Keratinocyte (primary cell): ENCODE measurements at regions not wholly inside any gene's neighbourhood (a gene's known extent, or its start where the extent isn't known, plus 50 kb on each side); places are given as distances from the start of the nearest gene placed in this dataset.

ENCODE experiments used
- DNase-seq: peaks from one replicate; pipeline ENCODE4 v3.0.0-alpha.2; 2011; ENCODE audit warnings: low read depth, missing footprints, low spot score
- FAIRE-seq: peaks from 2 replicates; lab custom pipeline; 2011; peaks lifted over from hg19 to GRCh38; lab: Jason Lieb, UNC
- H2AFZ ChIP-seq: 2 replicates; pipeline ENCODE4 v1.6.0; 2012; ENCODE audit warnings: low read length, control low read depth, inconsistent platforms; ENCODE audit not compliant: control insufficient read depth
- H3K27ac ChIP-seq: 2 replicates; pipeline ENCODE4 v1.5.1; 2011; ENCODE audit warnings: low read length; ENCODE audit not compliant: control insufficient read depth, insufficient read depth
- H3K27me3 ChIP-seq: 3 replicates; pipeline ENCODE4 v1.6.0; 2011; ENCODE audit warnings: low read length; ENCODE audit not compliant: control insufficient read depth, insufficient read depth; ENCODE audit errors: extremely low read depth
- H3K36me3 ChIP-seq, 2 experiments: 2 replicates in 1 of 2; 3 replicates in 1 of 2; pipeline ENCODE4 v1.5.1; 2011; ENCODE audit warnings: low read length in 2 of 2, mild to moderate bottlenecking in 1 of 2; ENCODE audit not compliant: control insufficient read depth in 2 of 2, insufficient read depth in 2 of 2; ENCODE audit errors: extremely low read depth in 1 of 2
- H3K4me1 ChIP-seq: 3 replicates; pipeline ENCODE4 v1.5.1; 2011; ENCODE audit warnings: low read length; ENCODE audit not compliant: control insufficient read depth, insufficient read depth; ENCODE audit errors: extremely low read depth
- H3K4me2 ChIP-seq: 3 replicates; pipeline ENCODE4 v1.6.0; 2011; ENCODE audit warnings: low read depth, low read length; ENCODE audit not compliant: control insufficient read depth, insufficient read depth; ENCODE audit errors: extremely low read depth
- H3K4me3 ChIP-seq, 3 experiments: fragments of 200-600 bp in 1 of 3; sonication (generic) in 1 of 3; 2 replicates in 2 of 3; 3 replicates in 1 of 3; pipeline ENCODE4 v1.5.1; 2011 to 2016; ENCODE audit warnings: low read length in 3 of 3, mild to moderate bottlenecking in 3 of 3, control low read depth in 2 of 3, inconsistent platforms in 1 of 3, low read depth in 1 of 3, mixed read lengths in 1 of 3, mixed run types in 1 of 3, moderate library complexity in 1 of 3; ENCODE audit not compliant: control insufficient read depth in 2 of 3, insufficient read depth in 2 of 3; ENCODE audit errors: extremely low read depth in 1 of 3
- H3K79me2 ChIP-seq: 2 replicates; pipeline ENCODE4 v1.6.0; 2012; ENCODE audit warnings: low read length; ENCODE audit not compliant: control insufficient read depth, insufficient read depth
- H3K9ac ChIP-seq: 3 replicates; pipeline ENCODE4 v1.6.0; 2011; ENCODE audit warnings: low read length; ENCODE audit not compliant: control insufficient read depth, insufficient read depth; ENCODE audit errors: extremely low read depth
- H3K9me1 ChIP-seq: 3 replicates; pipeline ENCODE4 v1.6.0; 2011; ENCODE audit warnings: low read length; ENCODE audit not compliant: control insufficient read depth, insufficient read depth; ENCODE audit errors: extremely low read depth
- H3K9me3 ChIP-seq: 2 replicates; pipeline ENCODE4 v1.5.1; 2012; ENCODE audit warnings: low read depth, low read length; ENCODE audit not compliant: control insufficient read depth
- H4K20me1 ChIP-seq: 3 replicates; pipeline ENCODE4 v1.6.0; 2011; ENCODE audit warnings: low read length; ENCODE audit not compliant: control insufficient read depth, insufficient read depth; ENCODE audit errors: extremely low read depth
- EZH2 ChIP-seq: IDR thresholded peaks from one replicate; pipeline ENCODE4 v1.6.1; 2012; ENCODE audit warnings: inconsistent platforms, mild to moderate bottlenecking, low read length, moderate library complexity
- dilution Hi-C: fragments of 300-500 bp; cut with MboI; formaldehyde crosslinking; loops from one replicate; pipeline ENCODE4 v1.7.0; 2020; ENCODE audit warnings: low sequenced_read_pairs; ENCODE audit not compliant: extremely low pct_ligation_motif_present
- TF ChIP-seq, protein P1 (sequence below), 3 experiments: IDR thresholded peaks in 1 of 3; conservative IDR thresholded peaks in 1 of 3; optimal IDR thresholded peaks in 1 of 3; 2 replicates in 2 of 3; 3 replicates in 1 of 3; pipeline versions ENCODE3 to v1.5.1; 2011; ENCODE audit warnings: low read length in 3 of 3, mild to moderate bottlenecking in 3 of 3, moderate library complexity in 2 of 3, control low read depth in 1 of 3, inconsistent platforms in 1 of 3; ENCODE audit not compliant: insufficient read depth in 2 of 3; ENCODE audit errors: extremely low read depth in 1 of 3

DNA sequence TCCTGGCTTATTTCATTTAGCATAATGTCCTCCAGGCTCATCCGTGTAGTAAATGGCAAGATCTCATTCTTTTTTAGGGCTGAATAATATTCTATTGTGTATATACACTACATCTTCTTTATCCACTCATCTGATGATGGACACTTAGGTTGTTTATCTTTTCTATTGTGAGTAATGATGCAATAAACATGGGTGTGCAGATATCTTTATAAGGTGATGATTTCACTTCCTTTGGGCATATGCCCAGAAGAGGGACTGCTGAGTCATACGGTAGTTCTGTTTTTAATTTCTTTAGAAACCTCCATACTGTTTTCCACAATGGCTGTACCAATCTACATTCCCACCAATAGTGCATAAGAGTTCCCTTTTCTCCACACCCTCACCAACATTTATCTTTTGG, 317.6 kb upstream of the CNKSR2 start:
- H3K9me3 ChIP-seq = peaks cover 3% of the 10 kb centered on the region
- H3K27me3 ChIP-seq = no peaks in the 10 kb centered on the region
- no peaks in the 10 kb centered on the region for H3K79me2 ChIP-seq
- dilution Hi-C loops = no loop called here
- H3K36me3 ChIP-seq = no peaks in the 10 kb centered on the region
- no peaks in the 10 kb centered on the region for H3K9me1 ChIP-seq
- H3K9ac ChIP-seq = no peak overlapping the region
- H4K20me1 ChIP-seq = no peaks in the 10 kb centered on the region
- H3K4me3 ChIP-seq = no peak overlapping the region
- DNase-seq = no peak
- no peak overlapping the region for H2AFZ ChIP-seq
- TF ChIP-seq, protein P1, sequence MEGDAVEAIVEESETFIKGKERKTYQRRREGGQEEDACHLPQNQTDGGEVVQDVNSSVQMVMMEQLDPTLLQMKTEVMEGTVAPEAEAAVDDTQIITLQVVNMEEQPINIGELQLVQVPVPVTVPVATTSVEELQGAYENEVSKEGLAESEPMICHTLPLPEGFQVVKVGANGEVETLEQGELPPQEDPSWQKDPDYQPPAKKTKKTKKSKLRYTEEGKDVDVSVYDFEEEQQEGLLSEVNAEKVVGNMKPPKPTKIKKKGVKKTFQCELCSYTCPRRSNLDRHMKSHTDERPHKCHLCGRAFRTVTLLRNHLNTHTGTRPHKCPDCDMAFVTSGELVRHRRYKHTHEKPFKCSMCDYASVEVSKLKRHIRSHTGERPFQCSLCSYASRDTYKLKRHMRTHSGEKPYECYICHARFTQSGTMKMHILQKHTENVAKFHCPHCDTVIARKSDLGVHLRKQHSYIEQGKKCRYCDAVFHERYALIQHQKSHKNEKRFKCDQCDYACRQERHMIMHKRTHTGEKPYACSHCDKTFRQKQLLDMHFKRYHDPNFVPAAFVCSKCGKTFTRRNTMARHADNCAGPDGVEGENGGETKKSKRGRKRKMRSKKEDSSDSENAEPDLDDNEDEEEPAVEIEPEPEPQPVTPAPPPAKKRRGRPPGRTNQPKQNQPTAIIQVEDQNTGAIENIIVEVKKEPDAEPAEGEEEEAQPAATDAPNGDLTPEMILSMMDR (optimal IDR thresholded peaks at IDR 0.05 in 1 of 3, IDR thresholded peaks at IDR 0.05 in 1 of 3, conservative IDR thresholded peaks at IDR 0.05 in 1 of 3; ENCODE audit: extremely low read depth in 1 of 3, insufficient read depth in 2 of 3, low read length in 3 of 3) = no peak
- no peak for TF ChIP-seq EZH2
- FAIRE-seq = no peak
- H3K4me1 ChIP-seq = no peaks in the 10 kb centered on the region
- H3K4me2 ChIP-seq = no peak overlapping the region
- H3K27ac ChIP-seq = no peak overlapping the region

DNA sequence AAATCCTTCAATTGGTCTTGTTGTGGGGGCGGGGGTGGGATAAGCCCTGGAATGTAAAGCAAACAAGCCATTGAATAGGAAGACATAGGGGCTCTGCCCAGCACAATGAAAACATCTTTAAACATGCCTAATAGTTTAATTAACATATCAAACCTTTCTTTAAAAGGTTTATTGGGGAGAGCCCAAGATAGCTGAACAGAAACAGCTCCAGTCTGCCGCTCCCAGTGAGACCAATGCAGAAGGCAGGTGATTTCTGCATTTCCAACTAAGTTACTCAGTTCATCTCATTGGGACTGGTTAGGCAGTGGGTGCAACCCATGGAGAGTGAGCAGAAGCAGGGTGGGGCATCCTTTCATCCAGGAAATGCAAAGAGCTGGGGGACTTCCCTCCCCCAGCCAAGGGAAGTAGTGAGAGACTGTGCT, 327.2 kb upstream of the CNKSR2 start:
- FAIRE-seq = no peak
- dilution Hi-C loops = no loop called here

More for the DNA sequence above, 327.2 kb upstream of the CNKSR2 start:
- no peak overlapping the region for H2AFZ ChIP-seq
- TF ChIP-seq, protein P1 (optimal IDR thresholded peaks at IDR 0.05 in 1 of 3, IDR thresholded peaks at IDR 0.05 in 1 of 3, conservative IDR thresholded peaks at IDR 0.05 in 1 of 3; ENCODE audit: extremely low read depth in 1 of 3, insufficient read depth in 2 of 3, low read length in 3 of 3) = no peak
- TF ChIP-seq EZH2 = no peak
- H3K4me3 ChIP-seq = no peak overlapping the region
- H3K9me1 ChIP-seq = no peaks in the 10 kb centered on the region
- no peaks in the 10 kb centered on the region for H3K4me1 ChIP-seq
- H3K36me3 ChIP-seq = no peaks in the 10 kb centered on the region
- no peaks in the 10 kb centered on the region for H3K9me3 ChIP-seq
- H3K4me2 ChIP-seq = no peak overlapping the region
- no peaks in the 10 kb centered on the region for H3K27me3 ChIP-seq
- H3K9ac ChIP-seq = no peak overlapping the region
- no peak overlapping the region for H3K27ac ChIP-seq
- no peaks in the 10 kb centered on the region for H3K79me2 ChIP-seq
- no peak for DNase-seq
- no peaks in the 10 kb centered on the region for H4K20me1 ChIP-seq
